AG08395 (cell line): ENCODE measurements at regions not wholly inside any gene's neighbourhood (a gene's known extent, or its start where the extent isn't known, plus 50 kb on each side); places are given as distances from the start of the nearest gene placed in this dataset.
"Not testable (repeated sequence)": the region's sequence is repeated elsewhere in the genome, so short reads cannot be mapped to it uniquely, and the experiment has no call there.

Source experiments
- DNase-seq: peaks from one replicate; pipeline ENCODE4 v3.0.0; 2012; ENCODE audit warnings: mixed read lengths, low spot score

DNA sequence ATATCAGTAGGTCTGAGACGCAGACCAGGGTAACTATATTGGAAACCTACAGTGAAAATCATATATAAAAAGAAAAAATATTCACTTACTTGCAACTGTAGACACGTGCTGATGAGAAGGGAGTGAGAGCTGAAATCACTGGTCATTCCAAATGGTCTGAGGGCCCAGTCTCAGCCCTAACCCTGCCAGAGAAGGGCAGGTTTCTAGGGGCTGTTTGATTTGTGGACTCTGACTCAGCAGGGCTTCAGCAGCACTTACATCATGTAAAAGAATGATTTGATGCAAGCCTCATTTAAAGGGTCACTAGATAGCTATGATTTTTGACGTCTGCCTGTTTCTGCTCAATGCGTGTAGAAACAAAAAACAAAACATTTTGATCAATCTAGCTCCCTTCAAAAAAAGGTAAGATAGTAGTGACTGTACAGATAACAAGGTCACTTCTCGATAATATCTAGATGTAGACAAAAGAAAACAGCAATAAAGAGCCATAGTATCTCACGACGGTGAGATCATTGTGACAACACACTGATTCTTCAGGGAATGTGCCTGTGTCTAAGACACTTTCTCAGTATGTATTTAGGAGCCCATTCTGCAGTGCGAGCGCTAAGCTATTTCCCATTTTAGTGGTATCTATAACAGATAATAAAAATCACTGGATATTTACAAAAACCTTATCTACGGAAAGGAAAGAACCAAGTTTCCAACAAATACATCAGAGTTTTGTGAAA, 307.2 kb downstream of the HIVEP2 start:
- DNase-seq, result no peak

DNA sequence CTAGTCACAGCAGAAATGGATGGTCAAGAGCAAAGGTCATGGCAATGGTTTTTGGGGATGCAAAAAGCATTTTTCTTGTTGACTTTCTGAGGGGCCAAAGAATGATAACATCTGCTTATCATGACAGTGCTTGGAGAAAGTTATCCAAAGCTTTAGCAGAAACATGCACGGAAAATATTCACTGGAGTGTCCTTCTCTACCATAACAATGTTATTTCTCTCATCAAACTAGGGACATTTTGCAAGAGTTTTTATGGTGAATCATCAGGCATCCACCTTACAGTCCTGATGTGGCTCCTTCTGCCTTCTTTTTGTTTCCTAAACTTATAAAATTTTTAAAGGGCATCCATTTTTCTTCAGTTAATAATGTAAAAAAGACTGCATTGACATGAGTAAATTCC, 302.3 kb downstream of the HIVEP2 start:
- DNase-seq, result no peak

DNA sequence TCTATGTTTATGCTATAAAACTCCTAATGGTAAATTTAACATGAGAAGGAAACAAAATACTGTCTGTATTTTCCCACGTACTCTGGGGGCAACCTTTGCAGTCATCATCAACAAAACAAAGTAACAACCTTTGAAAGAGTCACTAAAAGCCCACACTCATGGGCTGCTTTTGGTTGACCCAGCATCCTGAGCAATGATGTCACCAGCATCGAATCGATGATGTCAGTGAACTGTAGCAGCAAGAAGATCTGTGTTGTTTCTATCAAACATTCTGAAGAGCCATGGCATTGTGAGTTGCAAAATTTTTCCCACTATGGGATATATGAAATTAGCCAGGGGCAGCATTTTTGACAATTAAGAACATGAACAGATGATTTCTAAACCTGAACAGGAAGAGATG, 300.1 kb downstream of the HIVEP2 start:
- DNase-seq, result no peak

DNA sequence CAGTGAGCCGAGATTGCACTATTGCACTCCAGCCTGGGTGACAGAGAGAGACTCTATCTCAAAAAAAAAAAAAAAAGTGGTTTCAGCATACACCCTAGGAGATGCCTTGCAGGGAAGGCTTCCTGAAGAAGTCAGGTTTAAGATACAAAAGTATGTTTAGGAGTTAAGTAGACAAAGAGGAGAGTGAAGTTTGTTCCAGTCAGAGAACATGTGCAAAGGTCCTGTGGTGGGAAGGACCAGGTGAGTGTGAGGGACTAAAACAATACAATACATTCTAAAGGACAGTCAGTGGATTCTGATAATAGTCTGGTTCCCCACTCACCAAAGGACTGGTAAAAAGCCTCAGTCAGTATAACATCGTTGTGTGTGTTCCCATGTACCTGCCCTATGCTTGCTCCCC, 299.3 kb downstream of the HIVEP2 start:
- no peak for DNase-seq

DNA sequence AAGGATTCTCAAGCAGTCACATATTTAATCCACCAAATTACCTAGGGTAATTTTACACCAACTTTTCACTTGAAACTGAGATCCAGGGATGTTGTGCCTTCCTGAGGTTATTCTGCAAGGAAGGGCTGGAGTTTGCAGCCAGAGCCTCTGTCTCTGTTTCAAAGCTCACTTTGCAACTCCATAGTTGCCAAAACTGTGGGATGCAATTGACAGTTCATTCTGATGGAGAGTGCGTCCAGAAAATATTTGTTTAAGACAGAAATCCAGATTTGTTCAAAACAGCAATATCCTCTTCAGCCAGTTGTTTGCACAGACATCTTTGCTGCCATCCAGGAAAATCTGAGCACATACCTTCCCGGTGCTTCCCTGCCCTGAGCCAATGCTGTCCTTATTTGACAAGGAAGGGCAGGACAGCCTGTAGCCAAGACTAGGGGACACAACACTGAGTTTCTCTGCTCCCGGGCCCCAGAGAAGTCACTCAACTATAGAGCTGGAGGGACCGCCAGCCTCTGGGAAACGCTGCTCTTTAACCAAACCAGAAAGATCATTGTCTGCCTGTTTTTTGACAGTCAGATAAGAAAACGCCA, 297.4 kb downstream of the HIVEP2 start:
- DNase-seq, result no peak

DNA sequence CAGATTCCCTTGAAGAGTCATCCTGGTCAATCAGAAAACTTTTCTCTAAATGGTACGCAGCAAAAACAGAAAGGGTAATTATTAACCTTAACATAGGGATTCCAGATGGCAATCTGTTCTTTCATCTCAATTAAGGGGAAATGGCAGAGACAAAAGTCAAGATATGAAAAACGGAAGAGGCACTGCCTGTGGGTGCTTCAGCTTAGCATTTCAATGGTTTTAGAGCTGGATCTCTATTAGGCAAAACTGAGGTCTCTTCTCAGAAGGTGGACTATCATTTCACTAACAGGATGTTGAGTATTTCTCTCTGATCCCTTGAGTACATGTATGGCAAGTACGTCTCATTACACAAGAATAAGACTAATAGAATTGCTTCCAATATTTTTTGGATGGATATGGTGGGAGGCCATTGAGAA, 296.9 kb downstream of the HIVEP2 start:
- DNase-seq, result no peak

DNA sequence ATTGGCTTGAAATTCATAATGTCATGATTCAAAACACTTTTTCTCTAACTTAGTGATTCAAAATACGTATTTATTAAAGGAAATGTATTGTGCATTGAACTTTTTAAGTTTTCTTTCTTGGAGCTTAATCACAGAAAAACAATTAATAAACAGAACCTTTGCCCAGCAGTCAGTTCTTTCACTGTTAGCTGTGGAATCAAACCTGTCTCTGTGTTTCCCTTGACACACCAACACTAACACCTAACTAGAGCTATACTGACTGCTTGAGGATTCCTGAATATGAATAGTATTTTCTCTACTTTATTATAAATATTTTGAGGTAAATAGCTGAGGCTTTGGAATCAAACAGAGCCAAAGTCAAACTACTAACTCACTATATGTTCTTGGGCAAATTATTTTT, 296.4 kb downstream of the HIVEP2 start:
- DNase-seq, result no peak

DNA sequence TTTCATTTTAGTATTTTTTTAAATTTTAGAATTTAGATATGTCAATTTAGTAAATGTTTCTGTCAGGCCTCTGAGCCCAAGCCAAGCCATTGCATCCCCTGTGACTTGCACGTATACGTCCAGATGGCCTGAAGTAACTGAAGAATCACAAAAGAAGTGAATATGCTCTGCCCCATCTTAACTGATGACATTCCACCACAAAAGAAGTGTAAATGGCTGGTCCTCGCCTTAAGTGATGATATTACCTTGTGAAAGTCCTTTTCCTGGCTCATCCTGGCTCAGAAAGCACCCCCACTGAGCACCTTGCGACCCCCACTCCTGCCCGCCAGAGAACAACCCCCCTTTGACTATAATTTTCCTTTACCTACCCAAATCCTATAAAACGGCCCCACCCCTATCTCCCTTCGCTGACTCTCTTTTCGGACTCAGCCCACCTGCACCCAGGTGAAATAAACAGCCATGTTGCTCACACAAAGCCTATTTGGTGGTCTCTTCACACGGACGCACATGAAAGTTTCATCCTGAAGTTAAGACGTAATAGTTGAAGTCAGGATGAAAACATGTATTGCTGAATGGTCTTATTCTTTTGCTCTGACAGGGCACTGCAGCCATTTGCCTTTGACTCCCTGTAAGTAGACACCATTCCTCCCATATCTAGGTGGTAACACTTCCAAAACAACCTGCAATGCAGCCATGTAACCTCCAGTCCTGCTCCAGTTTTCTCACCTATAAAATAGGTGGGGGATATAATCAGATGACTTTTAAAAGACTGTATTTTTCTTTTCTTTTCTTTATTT, 295.3 kb downstream of the HIVEP2 start:
- DNase-seq, result not testable (repeated sequence)

DNA sequence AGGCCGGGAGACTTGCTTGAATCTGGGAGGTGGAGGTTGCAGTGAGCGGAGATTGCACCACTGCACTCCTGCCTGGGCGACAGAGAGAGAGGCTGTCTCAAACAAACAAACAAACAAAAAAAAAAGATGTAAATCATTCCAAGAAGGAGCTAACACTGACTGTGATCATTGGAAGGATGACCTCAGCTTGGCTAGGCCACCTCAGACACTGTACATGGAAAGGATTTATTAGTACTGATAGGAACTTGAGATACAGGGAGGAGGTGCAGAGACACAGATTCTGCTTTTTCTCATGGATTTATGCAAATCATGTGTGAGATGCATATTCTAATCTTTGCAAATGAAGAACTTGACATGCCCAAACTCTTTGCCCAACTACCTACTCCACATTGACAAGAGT, 293.6 kb downstream of the HIVEP2 start:
- DNase-seq, result no peak

DNA sequence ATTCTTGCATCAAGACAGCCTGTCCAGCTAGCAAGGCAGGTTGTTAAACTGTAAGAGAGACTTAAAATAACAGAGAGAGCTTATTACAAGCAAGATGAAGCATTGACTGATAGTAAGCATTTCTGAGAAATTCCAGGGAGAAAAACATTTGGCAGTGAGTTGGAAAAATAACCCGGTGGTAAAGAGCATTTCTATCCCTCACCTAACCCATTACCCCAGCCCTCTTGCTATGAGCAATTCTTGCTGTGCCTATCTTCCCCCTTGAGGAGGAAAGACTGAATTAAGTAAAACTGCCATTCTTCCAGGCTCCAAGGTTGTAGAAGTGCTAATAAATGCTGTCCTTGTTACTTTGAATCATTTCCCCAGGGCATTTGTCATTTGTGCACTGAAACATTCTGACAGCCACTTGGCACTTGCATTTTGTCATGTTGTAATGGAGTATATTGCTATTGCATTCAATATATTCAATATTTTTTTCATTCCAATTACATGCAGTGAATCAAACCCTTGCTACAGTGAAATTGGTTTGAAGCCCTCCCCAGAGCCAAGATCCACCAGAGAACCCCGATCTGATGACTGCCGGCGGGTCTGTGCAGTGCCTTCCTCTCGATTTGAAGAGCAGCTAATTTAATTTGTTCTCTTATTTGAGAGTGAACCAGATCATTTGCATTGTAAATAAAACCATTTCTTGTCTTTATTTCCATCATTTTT, 291.1 kb downstream of the HIVEP2 start:
- DNase-seq, result no peak

DNA sequence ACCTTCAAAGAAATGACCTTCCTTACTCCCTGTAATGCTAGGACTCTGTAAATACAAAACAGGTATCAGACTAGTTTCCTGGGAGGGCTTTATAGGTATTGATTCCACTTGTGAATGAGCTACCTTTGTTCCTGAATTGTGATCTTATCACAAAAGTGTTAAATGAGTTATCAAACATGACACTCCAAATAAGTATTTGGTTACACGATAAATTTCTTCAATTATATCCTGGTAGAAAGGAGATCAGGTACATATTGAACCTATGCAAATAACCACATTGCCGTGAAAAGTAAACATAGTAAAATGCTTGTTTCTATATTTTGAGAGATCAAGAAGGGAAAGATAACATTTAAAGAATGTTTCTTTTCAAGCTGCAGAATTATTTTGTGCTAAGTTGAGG, 285.3 kb downstream of the HIVEP2 start:
- no peak for DNase-seq

DNA sequence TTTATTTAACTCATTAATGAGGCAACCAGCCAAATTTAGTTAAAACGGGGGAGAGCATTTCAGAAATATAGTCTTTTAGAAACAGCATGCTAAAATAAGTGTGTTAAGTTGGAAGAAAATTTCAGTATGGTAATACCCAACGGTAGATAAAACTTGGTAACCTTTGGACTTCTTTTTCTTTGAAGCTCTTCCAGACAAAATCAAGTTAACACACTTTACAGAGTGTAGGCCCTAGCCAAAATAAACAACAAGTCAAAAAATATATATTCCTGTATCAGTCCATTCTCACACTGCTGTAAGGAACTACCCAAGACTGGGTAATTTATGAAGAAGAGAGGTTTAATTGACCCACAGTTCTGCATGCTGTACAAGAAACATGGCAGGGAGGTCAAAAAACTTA, 279.6 kb downstream of the HIVEP2 start:
- DNase-seq, result no peak

DNA sequence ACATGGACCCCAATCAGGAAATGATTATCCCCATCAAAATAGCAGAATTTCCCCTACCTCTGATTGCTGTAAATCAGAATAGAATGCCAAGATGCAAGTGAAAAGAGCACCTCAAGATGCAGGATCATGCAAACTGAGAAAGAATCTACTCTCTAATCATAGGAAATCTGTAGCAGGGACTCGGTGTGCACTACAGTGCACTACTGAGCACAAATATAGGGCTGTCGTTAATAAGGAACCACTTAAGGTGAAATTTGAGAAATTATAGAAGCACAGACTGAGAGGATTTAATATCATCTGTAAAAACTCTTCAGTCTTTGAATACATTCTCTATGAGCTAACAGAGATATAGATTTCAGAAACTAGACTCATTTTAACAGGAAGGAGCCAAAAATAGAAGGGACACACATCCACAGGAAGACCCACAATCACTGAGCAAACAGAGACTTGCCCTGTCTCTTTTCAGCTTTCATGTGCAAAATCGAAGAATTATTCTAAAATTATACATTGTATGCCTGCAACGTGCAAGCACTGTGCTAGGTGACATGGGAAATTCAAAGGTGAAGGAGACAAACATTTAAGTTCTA, 278.3 kb downstream of the HIVEP2 start:
- DNase-seq, result no peak

DNA sequence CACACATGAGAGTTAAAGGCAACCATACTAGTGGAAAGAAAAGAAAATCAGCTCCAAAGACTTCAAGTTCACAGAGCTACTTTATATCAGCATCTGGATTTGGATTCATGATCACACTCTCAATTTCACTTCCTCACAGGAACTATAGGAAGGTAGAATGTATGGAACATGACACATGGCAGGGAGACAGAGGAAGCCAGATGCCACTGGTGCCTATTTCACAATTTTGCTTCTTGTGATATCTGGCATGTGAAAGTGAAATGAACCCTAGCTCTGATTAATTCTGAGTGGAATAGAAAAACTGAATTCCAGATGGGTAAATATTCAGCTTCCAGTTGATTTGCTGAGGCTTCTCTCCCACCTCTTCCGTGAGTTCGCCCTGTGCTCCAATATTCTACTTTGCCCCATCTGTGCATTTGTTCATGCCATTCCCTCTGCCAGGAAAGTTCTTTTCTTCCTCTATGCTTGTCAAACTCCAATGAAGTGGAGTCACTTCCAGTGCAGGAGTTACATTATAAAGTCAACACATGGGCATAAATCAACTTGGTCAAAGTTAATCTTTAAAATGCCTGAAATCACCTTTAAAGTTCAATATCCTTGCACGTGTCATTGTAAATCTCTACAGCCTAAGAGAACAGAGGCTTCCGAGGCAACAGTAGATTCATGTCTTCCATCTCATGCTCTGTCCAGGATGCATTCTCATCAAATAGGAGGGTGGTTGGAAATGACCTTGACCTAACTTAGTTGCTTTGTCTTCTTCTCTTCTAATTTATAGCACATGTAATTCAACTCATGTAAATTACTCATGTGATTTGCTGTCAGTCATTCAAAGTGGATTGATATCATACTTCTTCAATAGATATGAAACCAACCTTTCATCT, 275.3 kb downstream of the HIVEP2 start:
- DNase-seq, result no peak

DNA sequence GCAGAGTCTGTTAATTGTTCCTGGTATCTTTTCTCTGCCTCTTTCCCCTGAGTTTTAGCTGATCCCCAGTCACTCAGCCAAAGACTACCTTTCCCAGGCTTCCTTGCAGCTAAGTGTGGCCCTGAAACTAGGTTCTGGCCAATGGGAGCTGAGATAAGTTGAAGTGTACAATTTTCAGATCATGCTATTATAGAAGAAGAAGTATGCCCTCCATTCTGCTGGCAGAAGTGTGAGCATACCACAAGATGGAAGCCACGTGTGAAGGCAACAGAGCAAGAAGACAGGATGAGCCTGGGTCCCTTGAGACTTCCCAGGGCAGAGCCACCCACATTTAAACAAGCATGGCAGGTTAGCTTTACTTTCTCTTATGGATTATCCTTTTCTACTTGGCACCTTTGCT, 273.2 kb downstream of the HIVEP2 start:
- no peak for DNase-seq

DNA sequence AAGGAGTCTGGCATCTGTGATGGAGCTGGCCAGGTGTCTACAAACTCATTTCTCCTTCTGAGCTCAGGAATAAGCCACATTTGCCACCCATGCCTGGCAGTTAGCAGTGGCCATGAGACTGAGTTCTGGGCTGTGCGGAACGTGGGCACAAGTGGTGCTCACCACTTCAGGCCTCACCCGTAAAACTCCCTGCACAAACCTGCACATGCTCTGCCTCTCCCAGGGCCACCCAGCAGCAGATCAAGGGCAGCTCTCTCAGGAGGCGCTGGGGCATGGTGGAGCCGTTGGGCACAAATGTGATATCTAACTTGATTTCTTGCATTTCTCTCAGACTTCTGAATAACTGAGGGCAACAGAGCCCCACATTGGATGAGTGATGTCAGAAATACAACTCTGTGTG, 269.5 kb downstream of the HIVEP2 start:
- no peak for DNase-seq

DNA sequence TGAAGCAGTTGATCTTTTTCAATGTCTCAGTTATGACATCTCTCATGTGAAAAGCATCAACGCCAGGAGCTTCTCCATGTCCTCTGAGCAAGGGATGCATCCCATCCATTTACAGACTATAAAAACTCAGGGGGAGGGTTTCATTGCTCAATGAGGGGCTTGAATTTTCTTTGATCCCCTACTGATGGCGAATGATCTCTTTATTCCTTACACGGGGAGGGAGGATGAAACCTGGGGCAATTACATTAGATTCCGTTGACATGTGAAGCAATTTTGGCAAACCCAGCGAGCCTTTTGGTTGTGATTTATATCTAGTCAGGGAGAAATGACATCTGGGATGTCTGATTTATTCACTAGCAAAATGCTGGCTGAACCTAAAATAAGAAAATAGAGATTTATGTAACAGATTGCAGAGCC, 268.9 kb downstream of the HIVEP2 start:
- DNase-seq, result no peak

DNA sequence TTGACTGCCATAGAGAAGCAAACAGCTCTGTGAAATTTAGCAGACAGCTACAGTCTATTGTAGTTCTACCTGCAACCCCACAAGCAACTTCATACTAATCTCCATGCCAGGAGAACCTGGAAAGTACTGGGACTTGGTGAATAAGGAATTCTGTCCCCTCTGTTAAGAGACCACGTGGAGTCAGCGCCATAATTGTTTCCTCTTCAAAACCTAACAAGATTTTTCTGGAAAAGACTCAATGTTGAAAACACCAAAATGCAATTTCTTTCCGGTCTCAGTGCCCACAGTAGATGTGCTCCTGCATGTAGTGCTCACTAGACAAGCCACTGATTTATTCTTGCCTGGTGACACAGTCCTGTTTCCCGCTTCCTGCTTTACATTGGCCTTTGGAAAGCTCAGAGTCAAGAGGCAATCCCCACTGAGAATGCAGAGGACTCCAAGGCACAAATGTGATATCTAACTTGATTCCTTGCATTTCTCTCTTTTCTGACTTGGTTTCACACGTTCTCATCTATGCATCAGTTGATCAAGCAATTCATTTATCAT, 268.3 kb downstream of the HIVEP2 start:
- no peak for DNase-seq

DNA sequence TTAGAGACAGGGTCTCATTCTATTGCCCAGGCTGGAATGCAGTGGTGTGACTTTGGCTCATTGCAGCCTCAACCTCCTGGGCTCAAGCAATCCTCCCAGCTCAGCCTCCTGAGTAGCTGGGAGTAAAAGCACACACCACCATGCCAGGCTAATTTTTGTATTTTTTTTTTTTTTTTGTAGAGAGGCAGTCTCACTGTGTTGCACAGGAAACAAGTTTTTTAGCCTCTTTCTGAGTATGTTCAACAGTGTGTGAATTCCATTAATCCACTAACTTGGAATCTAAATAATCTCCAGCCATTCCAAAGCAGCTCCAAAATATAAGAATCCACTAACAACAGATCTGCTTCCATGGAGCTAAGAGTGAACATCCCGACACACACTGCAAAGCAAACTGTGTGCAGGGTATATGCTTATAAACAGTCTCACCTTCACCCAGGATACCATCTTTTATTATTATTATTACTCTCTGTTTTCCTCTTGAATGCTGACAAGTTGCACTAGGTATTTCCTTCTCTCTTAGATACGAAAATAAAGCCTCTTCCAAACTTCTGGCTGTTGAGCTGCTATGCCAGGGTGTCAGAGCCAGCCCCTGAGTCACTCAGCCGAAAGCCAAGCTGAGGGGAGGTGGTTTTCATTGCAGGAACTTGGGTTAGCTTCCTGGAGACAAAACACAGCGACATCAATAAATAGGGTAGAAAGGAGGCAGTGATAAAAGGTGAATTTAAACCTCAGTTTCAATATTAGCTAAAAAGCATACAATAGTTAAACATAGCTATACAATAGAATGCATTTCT, 264.9 kb downstream of the HIVEP2 start:
- peak; percentile 71 for DNase-seq

DNA sequence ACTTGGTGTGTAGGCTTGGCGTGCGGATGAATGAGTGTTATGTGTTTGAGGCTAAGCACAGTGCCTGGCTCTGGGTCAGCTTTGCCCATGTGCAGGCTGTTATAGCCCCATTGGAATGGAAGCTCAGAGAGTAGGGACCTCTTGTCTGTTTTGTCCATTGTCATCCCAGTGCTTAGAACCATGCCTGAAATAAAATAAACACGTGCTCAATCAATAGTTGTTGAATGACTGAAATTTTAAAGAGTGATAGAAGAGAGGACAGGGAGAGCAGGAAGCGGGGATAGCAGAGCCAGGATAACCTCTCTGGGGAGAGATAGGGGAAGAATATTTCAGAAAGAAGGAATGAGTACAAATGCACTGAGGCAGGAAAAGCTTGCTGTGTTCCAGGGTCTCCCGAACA, 263.9 kb downstream of the HIVEP2 start:
- no peak for DNase-seq
